Esophagus muscularis mucosa (tissue), 4 donors: ENCODE measurements at regions not wholly inside any gene's neighbourhood (a gene's known extent, or its start where the extent isn't known, plus 50 kb on each side); places are given as distances from the start of the nearest gene placed in this dataset.

Experiments
- EP300 ChIP-seq: sonication (generic); formaldehyde crosslinking; IDR thresholded peaks from one replicate; pipeline ENCODE4 v1.6.1; 2017; ENCODE audit warnings: antibody characterized with exemption
- POLR2A ChIP-seq: fragments of 450-650 bp; IDR thresholded peaks from one replicate; pipeline ENCODE4 v1.6.1; 2017; ENCODE audit warnings: antibody characterized with exemption, moderate library complexity, mild to moderate bottlenecking, low read depth
- POLR2AphosphoS5 ChIP-seq, 2 donors: sonication (generic); formaldehyde crosslinking; IDR thresholded peaks; one replicate each; pipeline ENCODE4 v1.6.1; 2017; ENCODE audit warnings: antibody characterized with exemption in 2 of 2
- TF ChIP-seq, protein P1 (sequence below), 3 experiments: fragments of 200-600 bp in 2 of 3; fragments of 450-650 bp in 1 of 3; sonication (generic) in 2 of 3; IDR thresholded peaks; one replicate each; pipeline ENCODE4 v1.5.1; 2017 to 2019; ENCODE audit warnings: antibody characterized with exemption in 3 of 3, mild to moderate bottlenecking in 2 of 3, moderate library complexity in 1 of 3

DNA sequence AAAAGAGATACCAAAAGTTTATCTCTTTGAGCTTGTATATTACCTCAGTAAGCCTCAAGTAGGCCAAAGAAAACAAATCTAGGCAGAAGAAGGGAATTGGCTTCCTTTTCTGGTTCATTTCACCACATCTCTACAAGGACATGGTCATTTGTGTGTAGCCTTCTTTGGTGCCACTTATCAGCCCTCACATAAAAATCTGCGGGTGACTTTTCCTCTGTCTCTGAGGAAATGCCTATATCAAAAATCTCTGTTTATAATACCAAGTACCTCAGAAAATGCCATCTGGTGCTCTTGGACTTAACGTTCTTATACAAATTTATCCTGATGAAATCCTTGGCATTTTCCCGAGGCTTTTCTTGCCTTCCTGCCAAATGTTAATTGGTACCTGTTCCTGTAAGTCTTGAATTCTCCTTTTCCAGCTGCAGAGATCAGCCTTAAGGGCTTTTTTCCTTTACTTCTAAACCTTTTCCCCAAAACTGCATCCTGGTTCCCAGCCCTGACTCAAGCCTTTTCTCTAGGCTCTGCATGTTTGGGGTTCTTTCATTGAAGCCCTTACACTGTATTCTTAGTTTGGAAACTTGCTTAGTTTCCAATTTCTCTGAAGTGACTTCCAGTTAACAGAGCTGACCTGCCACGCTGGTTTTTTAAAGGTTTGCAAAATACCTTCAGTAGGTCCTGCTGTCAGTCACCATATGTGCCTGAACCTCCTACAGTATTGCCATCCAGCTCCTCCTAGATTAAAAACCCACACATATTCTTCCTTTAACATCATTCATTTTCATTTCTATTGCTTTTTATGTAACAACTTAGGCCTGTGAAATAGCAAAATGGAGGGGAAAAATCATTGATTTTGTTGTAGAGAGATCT lies 191.2 kb upstream of the PREP start:
- TF ChIP-seq, protein P1, sequence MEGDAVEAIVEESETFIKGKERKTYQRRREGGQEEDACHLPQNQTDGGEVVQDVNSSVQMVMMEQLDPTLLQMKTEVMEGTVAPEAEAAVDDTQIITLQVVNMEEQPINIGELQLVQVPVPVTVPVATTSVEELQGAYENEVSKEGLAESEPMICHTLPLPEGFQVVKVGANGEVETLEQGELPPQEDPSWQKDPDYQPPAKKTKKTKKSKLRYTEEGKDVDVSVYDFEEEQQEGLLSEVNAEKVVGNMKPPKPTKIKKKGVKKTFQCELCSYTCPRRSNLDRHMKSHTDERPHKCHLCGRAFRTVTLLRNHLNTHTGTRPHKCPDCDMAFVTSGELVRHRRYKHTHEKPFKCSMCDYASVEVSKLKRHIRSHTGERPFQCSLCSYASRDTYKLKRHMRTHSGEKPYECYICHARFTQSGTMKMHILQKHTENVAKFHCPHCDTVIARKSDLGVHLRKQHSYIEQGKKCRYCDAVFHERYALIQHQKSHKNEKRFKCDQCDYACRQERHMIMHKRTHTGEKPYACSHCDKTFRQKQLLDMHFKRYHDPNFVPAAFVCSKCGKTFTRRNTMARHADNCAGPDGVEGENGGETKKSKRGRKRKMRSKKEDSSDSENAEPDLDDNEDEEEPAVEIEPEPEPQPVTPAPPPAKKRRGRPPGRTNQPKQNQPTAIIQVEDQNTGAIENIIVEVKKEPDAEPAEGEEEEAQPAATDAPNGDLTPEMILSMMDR (IDR thresholded peaks at IDR 0.05): no peak
- TF ChIP-seq POLR2A (no peak), POLR2AphosphoS5 (IDR thresholded peaks at IDR 0.05) (no peak), EP300 (peak; percentile 16)
